Activated T-helper 1 cell treated with anti-CD3 and anti-CD28 coated beads, Interleukin-12 subunit alpha, Interleukin-12 subunit beta, Interleukin-2, Interleukin-4 antibody, amounts not matched to agents 30 ng/mL and 10 ng/mL and 1 ng/mL, durations not matched to agents 14 hours and 24 hours and 36 hours (primary cell): ENCODE measurements at regions not wholly inside any gene's neighbourhood (a gene's known extent, or its start where the extent isn't known, plus 50 kb on each side); places are given as distances from the start of the nearest gene placed in this dataset.

ENCODE experiments used
- DNase-seq: peaks from one replicate; pipeline ENCODE4 v3.0.0; 2021; ENCODE audit warnings: low spot score
- H3K27ac Mint-ChIP-seq: one replicate; pipeline ENCODE4 v1.8.0; 2021; ENCODE audit warnings: mild to moderate bottlenecking, mixed read lengths
- H3K27me3 Mint-ChIP-seq: one replicate; pipeline ENCODE4 v1.8.0; 2022; ENCODE audit warnings: mild to moderate bottlenecking, moderate library complexity, mixed read lengths; ENCODE audit not compliant: insufficient read depth
- H3K36me3 Mint-ChIP-seq: one replicate; pipeline ENCODE4 v1.8.0; 2021; ENCODE audit warnings: low read depth, mixed read lengths
- H3K4me1 Mint-ChIP-seq: one replicate; pipeline ENCODE4 v1.8.0; 2021; ENCODE audit warnings: low read depth, mixed read lengths
- H3K4me3 Mint-ChIP-seq: one replicate; pipeline ENCODE4 v1.8.0; 2021; ENCODE audit warnings: mild to moderate bottlenecking, moderate library complexity, mixed read lengths
- H3K9me3 Mint-ChIP-seq: one replicate; pipeline ENCODE4 v1.8.0; 2021; ENCODE audit warnings: mixed read lengths
- intact Hi-C: fragments of 100-400 bp; cut with micrococcal nuclease; formaldehyde crosslinking; loops from one replicate; pipeline ENCODE4 v1.15.1; 2024

DNA sequence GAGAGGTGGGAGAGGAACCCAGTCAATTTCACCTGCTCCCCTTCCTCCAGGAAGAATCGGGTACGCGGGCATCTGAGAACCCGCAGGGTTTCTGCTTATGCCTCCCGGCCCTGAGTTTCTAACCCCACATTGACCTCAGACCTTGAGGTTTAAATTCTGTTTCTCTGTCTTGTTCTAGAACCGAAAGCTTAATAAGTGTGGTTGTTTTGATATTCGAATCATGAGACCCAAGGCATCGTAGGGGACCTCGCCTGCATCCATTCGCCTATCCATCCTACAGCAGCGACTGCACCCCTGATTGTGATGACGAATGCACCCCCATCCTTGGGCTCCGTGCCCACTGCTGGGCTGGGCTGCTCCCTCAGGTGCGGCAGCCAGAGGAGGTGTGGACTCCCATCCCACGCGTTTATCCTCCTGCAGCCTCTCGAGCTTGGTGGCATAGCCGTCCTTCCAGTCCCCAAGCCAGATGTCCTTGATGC lies 80.8 kb upstream of the IER5L start:
- Mint-ChIP-seq H3K9me3 (no peaks in the 10 kb centered on the region), H3K36me3 (peaks cover 2% of the 10 kb centered on the region), H3K4me1 (peaks cover 33% of the 10 kb centered on the region), H3K27me3 (peaks cover 22% of the 10 kb centered on the region), H3K27ac (peak overlapping the region; percentile 8), H3K4me3 (peak overlapping the region; percentile 71)
- intact Hi-C loops, result loop anchor here (2.0 to 5.0 kb wide), 4 partner anchors 80 to 353 kb away; partner anchors contain the start of genes IER5L and MIGA2
- no peak for DNase-seq

GRCh38 chr9:129258124-129258822 lies 80.2 kb upstream of the IER5L start:
- peak overlapping the region; percentile 60 for H3K4me3 Mint-ChIP-seq
- intact Hi-C loops, result loop anchor here (2.0 to 5.0 kb wide), 4 partner anchors 79 to 354 kb away; partner anchors contain the start of genes IER5L and MIGA2
- peaks cover 33% of the 10 kb centered on the region for H3K4me1 Mint-ChIP-seq
- peak; percentile 85 for DNase-seq
- peaks cover 23% of the 10 kb centered on the region for H3K27me3 Mint-ChIP-seq
- no peak overlapping the region for H3K27ac Mint-ChIP-seq
- H3K9me3 Mint-ChIP-seq, result no peaks in the 10 kb centered on the region
- peaks cover 2% of the 10 kb centered on the region for H3K36me3 Mint-ChIP-seq

DNA sequence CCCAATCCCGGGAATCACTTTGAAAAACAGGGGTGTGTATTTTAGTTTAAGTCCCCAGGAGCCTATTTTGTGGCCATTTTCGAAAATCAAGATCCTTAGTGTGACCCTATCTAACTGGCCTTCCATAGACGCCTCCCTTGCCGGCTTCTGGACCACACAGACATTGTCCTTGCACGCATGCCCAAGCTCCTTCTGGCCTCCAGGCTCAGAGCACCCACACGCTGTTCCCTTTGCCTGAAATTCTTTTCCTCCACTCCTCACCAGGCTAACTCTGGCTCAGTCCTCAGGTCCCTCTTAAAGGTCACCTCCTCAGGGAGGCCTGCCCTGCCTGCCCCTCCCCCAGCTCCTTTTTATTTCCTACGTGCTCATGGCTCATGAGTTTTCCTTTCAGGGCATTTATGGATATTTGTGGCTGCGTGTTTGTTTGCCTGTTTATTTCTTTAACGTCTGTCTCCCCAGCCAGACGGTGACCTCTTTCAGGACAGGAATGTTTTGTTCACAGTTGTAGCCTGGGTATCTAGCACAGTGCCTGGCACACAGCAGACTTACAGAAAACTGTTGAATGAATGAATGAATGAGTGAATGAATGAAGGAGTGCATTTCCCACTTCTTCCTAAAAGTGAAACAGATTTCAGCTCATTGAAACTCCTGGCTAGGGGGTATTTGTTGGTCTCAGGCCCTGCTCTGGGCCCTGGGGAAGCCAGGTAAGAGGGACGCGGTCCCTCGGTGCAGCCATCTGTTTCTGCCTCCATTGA lies 79.1 kb upstream of the IER5L start:
- no peak for DNase-seq
- Mint-ChIP-seq H3K36me3 (peaks cover 2% of the 10 kb centered on the region), H3K27me3 (peaks cover 25% of the 10 kb centered on the region), H3K4me1 (peaks cover 33% of the 10 kb centered on the region), H3K4me3 (no peak overlapping the region), H3K9me3 (no peaks in the 10 kb centered on the region), H3K27ac (no peak overlapping the region)
- intact Hi-C loops, result loop anchor here (5.0 kb wide), 1 partner anchor 355 kb away; no protein-coding TSS in a partner anchor

GRCh38 chr9:129254566-129255287 lies 76.7 kb upstream of the IER5L start:
- peaks cover 11% of the 10 kb centered on the region for H3K4me1 Mint-ChIP-seq
- intact Hi-C loops, result loop anchor here (5.0 kb wide), 1 partner anchor 358 kb away; no protein-coding TSS in a partner anchor
- no peak for DNase-seq
- H3K27me3 Mint-ChIP-seq, result peaks cover 36% of the 10 kb centered on the region
- no peaks in the 10 kb centered on the region for H3K36me3 Mint-ChIP-seq
- no peak overlapping the region for H3K4me3 Mint-ChIP-seq
- H3K27ac Mint-ChIP-seq, result no peak overlapping the region
- no peaks in the 10 kb centered on the region for H3K9me3 Mint-ChIP-seq

- intact Hi-C loops, result no loop called here
- Mint-ChIP-seq H3K4me3 (no peak overlapping the region), H3K9me3 (no peaks in the 10 kb centered on the region), H3K4me1 (peaks cover 2% of the 10 kb centered on the region), H3K36me3 (peaks cover under 1% of the 10 kb centered on the region), H3K27me3 (peaks cover 40% of the 10 kb centered on the region), H3K27ac (no peak overlapping the region)
- DNase-seq, result no peak
These were observed 75.8 kb upstream of the IER5L start for GRCh38 chr9:129253803-129254381.

GRCh38 chr9:129252937-129253802 lies 75.1 kb upstream of the IER5L start:
- DNase-seq, result no peak
- intact Hi-C loops, result no loop called here
- no peak overlapping the region for H3K4me3 Mint-ChIP-seq
- no peaks in the 10 kb centered on the region for H3K9me3 Mint-ChIP-seq
- H3K27ac Mint-ChIP-seq, result no peak overlapping the region
- no peaks in the 10 kb centered on the region for H3K4me1 Mint-ChIP-seq
- H3K27me3 Mint-ChIP-seq, result peaks cover 41% of the 10 kb centered on the region
- peaks cover 2% of the 10 kb centered on the region for H3K36me3 Mint-ChIP-seq

DNA sequence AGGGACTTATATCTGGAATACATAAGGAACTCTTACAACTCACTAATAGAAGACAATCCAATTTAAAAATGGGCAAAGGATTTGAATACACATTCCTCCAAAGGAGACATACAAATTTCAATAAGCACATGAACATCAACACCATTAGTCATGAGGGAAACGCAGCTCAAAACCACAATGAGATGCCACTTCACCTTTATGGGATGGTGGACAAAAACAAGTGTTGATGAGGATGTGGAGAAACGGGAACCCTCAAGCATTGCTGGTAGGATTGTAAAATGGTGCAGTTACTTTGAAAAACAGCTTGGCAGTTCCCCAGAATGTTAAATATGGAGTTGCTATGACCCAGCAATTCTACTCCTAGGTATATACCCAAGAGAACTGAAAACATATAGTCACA lies 72.7 kb upstream of the IER5L start:
- peaks cover 2% of the 10 kb centered on the region for H3K36me3 Mint-ChIP-seq
- no peaks in the 10 kb centered on the region for H3K4me1 Mint-ChIP-seq
- H3K9me3 Mint-ChIP-seq, result no peaks in the 10 kb centered on the region
- intact Hi-C loops, result no loop called here
- H3K4me3 Mint-ChIP-seq, result no peak overlapping the region
- DNase-seq, result no peak
- H3K27ac Mint-ChIP-seq, result no peak overlapping the region
- peaks cover 34% of the 10 kb centered on the region for H3K27me3 Mint-ChIP-seq

GRCh38 chr9:129247285-129248153 lies 69.5 kb upstream of the IER5L start:
- H3K36me3 Mint-ChIP-seq, result peaks cover 2% of the 10 kb centered on the region
- H3K4me3 Mint-ChIP-seq, result no peak overlapping the region
- H3K27ac Mint-ChIP-seq, result no peak overlapping the region

DNA sequence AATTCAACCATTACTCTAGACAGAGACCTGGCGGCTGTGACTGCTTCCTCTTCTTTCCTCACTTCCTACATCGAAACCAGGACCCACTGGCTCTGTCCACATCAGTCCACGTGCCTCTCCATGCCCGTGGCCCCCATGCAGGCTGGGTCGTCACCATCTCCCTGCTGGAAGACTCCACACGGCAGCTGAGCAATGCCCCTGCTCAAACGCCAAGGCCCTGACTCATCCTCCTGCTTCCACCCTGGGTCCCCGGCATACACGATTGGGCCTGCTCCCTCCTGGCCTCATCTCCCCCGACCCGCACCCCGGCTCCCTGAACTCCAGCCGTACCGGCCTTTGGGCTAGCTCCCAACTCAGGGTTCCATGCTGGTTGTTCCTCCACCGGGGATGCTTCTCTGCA lies 67.2 kb upstream of the IER5L start:
- Mint-ChIP-seq H3K4me3 (no peak overlapping the region), H3K36me3 (peaks cover 2% of the 10 kb centered on the region), H3K27me3 (peaks cover 14% of the 10 kb centered on the region), H3K27ac (no peak overlapping the region), H3K9me3 (no peaks in the 10 kb centered on the region), H3K4me1 (no peaks in the 10 kb centered on the region)
- no peak for DNase-seq
- intact Hi-C loops, result no loop called here

More at GRCh38 chr9:129247285-129248153, 69.5 kb upstream of the IER5L start:
- no peak for DNase-seq
- no peaks in the 10 kb centered on the region for H3K4me1 Mint-ChIP-seq
- H3K27me3 Mint-ChIP-seq, result peaks cover 22% of the 10 kb centered on the region
- H3K9me3 Mint-ChIP-seq, result no peaks in the 10 kb centered on the region
- intact Hi-C loops, result no loop called here

DNA sequence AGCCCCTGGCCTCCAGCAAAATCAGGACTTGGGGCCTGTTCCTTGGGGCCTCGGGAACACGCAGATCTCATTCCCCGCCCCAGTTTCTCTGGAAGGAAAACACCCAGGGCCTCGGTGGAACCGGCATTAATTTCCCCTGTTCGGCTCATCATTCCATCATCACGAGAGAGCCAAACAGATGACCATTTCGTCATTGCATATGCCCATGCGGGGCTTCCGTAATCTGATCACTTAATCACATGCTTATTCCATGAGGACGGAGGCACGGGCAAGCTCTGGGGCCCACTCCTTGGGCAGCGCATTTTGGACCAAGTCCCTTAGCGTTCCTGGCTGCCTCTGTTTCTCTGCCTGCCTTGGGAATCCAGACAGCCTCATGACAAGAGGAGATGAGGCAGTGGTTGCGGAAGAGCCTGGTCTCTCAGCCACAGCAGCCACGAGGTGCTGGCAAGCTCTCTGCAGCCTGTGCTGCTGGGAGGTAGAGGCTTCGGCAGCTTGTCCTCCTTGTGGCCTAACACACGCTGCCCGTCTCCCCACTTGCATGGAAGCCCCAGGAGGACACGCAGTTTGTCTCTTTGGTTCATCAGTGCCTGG lies 65.0 kb upstream of the IER5L start:
- H3K27ac Mint-ChIP-seq, result no peak overlapping the region
- intact Hi-C loops, result no loop called here

More for the DNA sequence above, 65.0 kb upstream of the IER5L start:
- H3K36me3 Mint-ChIP-seq, result no peaks in the 10 kb centered on the region
- H3K9me3 Mint-ChIP-seq, result no peaks in the 10 kb centered on the region
- DNase-seq, result no peak
- no peak overlapping the region for H3K4me3 Mint-ChIP-seq
- peaks cover 5% of the 10 kb centered on the region for H3K4me1 Mint-ChIP-seq
- H3K27me3 Mint-ChIP-seq, result no peaks in the 10 kb centered on the region
